ENCODE measurements at regions not wholly inside any gene's neighbourhood (a gene's known extent, or its start where the extent isn't known, plus 50 kb on each side); places are given as distances from the start of the nearest gene placed in this dataset.

- no peak for TF ChIP-seq POLR2A (IDR thresholded peaks at IDR 0.05)
- no peak for TF ChIP-seq CTCF (IDR thresholded peaks at IDR 0.05)
These were observed 1055.4 kb upstream of the AUTS2 start for GRCh38 chr7:68542831-68543230.
